GM12873 (cell line): ENCODE measurements at regions not wholly inside any gene's neighbourhood (a gene's known extent, or its start where the extent isn't known, plus 50 kb on each side); places are given as distances from the start of the nearest gene placed in this dataset.

Experiments used
- CTCF ChIP-seq: IDR thresholded peaks from 2 replicates; pipeline ENCODE4 v1.5.1; 2012; ENCODE audit warnings: low read depth, mild to moderate bottlenecking, moderate library complexity, low read length, control low read depth; ENCODE audit not compliant: insufficient read depth; ENCODE audit errors: missing control alignments

- TF ChIP-seq CTCF, result no peak
Observed at GRCh38 chr2:226551522-226552250, 247.9 kb downstream of the IRS1 start.

GRCh38 chr2:226550801-226551200, 248.8 kb downstream of the IRS1 start:
- no peak for TF ChIP-seq CTCF

- TF ChIP-seq CTCF, result no peak
Observed at GRCh38 chr2:226548732-226549131, 250.9 kb downstream of the IRS1 start.

- no peak for TF ChIP-seq CTCF
Observed at GRCh38 chr2:226544596-226545210, 254.9 kb downstream of the IRS1 start.

GRCh38 chr2:226540204-226540994, 259.2 kb downstream of the IRS1 start:
- no peak for TF ChIP-seq CTCF

GRCh38 chr2:226536410-226536809, 263.2 kb downstream of the IRS1 start:
- no peak for TF ChIP-seq CTCF
